GM20431 (cell line): ENCODE measurements at regions not wholly inside any gene's neighbourhood (a gene's known extent, or its start where the extent isn't known, plus 50 kb on each side); places are given as distances from the start of the nearest gene placed in this dataset.

Source experiments
- in situ Hi-C: fragments of 300-500 bp; cut with MseI, MboI; formaldehyde crosslinking; loops from one replicate; pipeline ENCODE4 v1.15.0; 2020; ENCODE audit warnings: low sequenced_read_pairs; ENCODE audit not compliant: unreplicated experiment

- in situ Hi-C loops: no loop called here
Observed at GRCh38 chr6:48839206-48839605, 623.8 kb downstream of the MMUT start.

DNA sequence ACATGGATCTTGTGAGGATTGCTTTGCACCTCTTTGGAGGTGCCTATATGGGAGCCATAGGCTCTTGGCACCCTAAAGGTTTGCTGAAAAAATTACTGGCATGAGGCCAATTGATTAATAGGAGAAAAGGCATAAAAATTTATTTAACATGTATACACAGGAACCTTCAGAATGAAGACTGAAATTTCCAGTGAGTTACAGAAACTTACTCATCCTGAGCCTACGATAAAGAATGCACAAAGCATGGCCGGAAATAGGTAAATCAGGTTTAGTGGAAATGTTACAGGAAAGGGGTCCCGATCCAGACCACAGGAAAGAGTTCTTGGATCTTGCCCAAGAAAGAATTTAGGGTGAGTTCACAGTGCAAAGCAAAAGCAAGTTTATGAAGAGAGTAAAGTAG lies 625.3 kb downstream of the MMUT start:
- in situ Hi-C loops: no loop called here

- in situ Hi-C loops: no loop called here
Observed at GRCh38 chr6:48835421-48835958, 627.6 kb downstream of the MMUT start.

GRCh38 chr6:48834706-48835105 lies 628.3 kb downstream of the MMUT start:
- in situ Hi-C loops: no loop called here

GRCh38 chr6:48833916-48834315 lies 629.1 kb downstream of the MMUT start:
- in situ Hi-C loops: no loop called here

- in situ Hi-C loops: no loop called here
Observed at GRCh38 chr6:48826901-48827701, 636.0 kb downstream of the MMUT start.

DNA sequence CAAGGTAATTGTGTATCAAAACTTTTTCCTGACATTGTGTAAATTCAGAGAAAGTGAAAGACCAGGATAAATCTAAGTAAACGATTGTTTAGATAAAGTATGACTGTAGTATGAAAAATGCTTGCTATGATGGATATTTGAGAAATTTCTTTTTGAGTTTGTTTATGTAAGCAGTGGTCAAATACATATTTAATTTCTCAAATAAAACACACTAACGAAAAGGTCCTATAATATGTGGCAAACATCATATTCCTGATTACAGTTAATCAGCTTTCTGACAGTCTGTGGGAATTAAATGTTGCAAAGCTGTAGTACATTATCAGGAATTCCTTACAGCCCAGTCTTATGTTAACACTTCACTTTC lies 636.9 kb downstream of the MMUT start:
- in situ Hi-C loops: no loop called here

DNA sequence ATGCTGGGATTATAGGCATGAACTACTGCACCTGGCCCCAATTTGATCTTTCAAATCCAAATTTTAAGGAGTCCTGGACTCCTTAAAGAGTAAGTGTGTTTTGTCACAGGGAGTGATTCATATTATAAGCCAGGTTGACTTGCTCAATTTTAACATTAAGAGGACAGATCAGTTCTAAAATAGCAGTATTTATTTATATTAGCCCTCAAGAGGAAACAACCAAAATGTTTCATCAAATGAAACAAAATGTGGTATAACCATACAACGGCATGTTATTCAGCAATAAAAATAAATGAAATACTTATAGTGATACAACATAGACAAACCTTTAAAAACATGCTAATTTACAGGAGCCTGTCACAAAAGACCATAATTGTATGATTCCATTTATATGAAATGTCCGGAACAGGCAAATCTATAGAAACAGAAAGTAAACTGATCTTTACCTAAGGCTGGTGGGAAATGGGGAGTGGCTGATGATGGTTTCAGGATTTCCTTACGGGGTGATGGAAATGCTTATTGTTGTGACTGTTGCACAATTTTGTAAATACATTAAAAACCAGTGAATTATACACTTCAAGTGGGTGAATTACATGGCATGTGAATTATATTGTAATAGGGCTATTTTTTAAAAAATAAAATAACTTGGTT lies 637.4 kb downstream of the MMUT start:
- in situ Hi-C loops: no loop called here

DNA sequence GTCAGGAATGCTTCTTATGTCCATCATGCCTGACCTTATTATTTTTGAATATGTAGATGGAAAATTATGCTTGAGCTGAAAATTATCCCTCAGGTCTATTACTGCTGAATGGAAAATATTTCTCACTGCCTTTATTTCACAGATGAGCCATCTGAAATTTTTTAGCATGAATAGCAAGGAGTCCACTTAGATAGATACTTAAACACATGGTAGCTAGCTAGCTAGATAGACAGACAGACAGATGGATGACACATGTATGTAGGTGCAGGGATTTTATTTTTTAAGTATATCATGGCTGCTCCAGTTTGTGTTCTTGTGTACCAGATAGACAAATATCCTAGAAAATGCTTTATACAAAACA lies 645.0 kb downstream of the MMUT start:
- in situ Hi-C loops: no loop called here

DNA sequence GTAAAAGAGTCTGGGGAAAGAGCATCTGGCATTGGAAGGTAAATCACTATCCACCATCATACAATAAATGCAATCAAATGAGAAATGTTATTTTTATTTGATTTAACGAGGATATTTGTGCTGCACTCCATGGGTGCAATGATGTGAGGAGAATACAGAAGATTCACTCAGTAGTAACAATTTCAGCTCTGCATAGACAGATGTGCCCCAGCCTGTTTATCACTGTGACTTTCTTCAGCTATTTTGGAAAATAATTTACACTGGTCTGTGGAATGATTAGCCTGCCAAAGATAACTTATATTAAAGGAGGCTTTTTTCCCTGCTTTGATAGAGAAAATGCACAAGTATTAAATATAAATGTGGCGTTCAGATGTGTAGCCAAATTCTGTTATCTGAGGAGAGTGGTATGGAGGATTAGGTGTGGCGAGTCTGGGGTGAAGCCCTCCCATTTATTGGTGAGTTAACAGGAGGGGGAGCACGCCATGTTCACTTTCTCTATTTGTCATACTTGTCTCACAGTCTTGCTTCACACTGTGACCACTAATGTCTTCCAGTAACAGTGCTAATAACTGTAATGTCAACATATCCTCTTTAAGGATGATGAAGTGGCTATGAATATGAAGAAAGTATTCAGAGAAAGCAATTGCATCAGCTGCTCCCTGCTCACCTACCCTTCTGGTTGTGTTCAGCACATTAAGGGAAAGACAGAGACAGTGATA lies 645.6 kb downstream of the MMUT start:
- in situ Hi-C loops: no loop called here

DNA sequence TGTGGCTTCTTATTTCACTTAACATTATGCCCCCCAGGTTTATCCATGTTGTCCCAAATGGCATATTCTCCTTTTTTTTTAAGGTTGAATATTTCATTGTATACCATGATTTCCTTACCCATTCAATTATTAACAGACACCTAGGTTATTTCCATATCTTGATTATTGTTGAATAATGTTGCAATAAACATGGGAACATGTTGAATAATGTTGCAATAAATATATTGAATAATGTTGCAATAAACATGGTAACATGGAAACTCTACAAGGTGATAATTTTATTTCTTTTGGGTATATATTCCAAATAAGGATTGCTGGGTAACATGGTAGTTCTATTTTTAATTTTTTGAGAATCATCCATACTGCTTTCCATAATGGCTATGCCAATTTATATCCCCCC lies 648.1 kb downstream of the MMUT start:
- in situ Hi-C loops: no loop called here

- in situ Hi-C loops: no loop called here
Observed at GRCh38 chr6:48813836-48814235, 649.2 kb downstream of the MMUT start.

GRCh38 chr6:48809700-48810099 lies 653.4 kb downstream of the MMUT start:
- in situ Hi-C loops: no loop called here

DNA sequence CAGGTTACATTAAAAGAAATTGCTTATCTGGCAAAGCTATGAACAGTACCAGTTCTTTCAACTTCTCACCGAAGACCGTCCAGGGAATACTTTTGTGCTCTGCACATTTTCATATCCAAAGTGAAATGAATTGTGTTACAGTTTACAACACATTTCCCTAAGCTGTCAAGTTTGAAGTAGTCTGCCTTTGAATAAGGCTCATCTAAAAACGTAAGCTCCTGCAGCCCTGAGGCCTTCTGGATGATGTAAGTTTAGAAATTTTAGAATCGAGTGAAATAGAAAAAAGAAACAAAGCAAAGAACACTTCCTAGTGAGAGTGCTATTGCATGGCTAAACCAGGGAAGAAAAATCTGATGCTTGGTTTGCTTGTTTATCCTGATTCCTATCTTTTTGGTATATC lies 653.8 kb downstream of the MMUT start:
- in situ Hi-C loops: no loop called here

- in situ Hi-C loops: no loop called here
Observed at GRCh38 chr6:48798296-48798695, 664.8 kb downstream of the MMUT start.

DNA sequence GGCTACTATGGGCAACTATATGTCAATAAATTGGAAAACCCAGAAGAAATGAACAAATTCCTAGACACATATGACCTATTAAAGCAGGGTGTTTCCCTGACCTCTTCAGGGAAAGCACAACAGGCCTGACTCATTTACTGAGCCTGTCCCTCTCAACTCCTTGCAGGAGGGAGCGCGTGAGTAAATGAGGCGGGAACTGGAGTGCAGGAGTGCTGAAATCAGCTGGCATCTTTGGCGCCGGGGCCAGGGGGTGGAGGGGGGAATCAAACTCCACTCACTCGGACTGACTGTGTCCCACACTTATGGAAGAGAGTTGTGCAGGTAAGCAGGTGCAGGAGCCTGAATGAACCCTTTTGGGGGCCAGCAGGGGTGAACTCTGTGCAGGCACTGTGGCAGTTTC lies 671.2 kb upstream of the PTCHD4 start:
- in situ Hi-C loops: no loop called here

DNA sequence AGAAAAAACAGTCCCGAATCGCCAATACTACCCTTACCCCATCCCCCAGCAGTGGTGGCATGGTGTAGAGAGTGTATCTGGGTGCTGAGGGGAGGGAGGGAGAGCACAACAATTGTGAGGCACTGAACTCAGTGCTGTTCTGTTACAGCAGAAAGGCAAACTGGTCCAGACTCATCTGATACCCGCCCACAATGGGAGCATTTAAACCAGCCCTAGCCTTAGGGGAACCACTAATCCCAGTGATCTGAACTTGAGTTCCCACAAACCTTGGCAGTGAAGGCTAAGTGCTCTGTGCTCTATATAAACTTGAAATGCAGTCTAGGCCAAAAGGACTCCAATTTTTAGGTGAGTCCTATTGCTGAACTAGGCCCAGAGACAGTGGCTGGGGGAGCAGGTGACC lies 666.4 kb upstream of the PTCHD4 start:
- in situ Hi-C loops: no loop called here

DNA sequence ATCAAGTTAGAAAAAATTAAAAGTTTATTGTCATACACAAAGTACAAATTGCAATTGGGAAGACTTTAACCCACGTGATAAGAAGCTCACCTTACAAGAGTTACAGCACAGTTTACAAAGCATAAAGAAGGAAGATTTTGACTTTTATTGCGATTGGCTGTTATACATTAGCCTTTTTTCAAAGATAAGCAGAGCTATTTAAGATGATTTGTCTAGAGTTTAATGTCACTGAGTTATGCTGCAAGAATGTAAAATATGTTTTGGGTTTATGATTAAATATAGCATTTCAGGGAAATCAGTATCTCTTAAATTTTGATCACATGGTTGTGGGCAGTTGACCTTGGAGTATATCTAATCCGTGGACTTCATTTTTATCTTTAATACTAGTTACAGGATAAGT lies 664.2 kb upstream of the PTCHD4 start:
- in situ Hi-C loops: no loop called here

GRCh38 chr6:48774276-48774675 lies 663.3 kb upstream of the PTCHD4 start:
- in situ Hi-C loops: loop anchor here (25.0 kb wide), 1 partner anchor 987 kb away; the partner anchor contains the start of gene OPN5

DNA sequence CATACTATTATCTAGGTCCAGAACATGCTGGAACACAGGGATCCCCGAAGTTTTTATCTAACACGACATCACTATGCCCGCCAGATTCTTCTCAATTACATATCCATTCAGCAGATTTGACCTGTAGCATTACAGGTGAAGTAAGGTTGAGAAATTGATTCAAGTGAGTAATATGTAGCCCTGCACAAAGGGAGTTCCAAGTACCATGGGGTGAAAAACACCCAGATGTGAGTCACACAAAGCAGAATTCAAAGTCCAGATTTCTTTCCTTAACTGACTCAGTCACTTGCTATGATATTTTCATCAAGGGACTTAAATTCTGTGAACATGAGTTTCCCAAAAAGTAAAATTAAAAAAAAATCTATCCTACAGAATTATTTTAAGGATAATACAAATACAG lies 655.4 kb upstream of the PTCHD4 start:
- in situ Hi-C loops: loop anchor here (25.0 kb wide), 1 partner anchor 979 kb away; the partner anchor contains the start of gene OPN5
